ENCODE measurements at regions not wholly inside any gene's neighbourhood (a gene's known extent, or its start where the extent isn't known, plus 50 kb on each side); places are given as distances from the start of the nearest gene placed in this dataset.

DNA sequence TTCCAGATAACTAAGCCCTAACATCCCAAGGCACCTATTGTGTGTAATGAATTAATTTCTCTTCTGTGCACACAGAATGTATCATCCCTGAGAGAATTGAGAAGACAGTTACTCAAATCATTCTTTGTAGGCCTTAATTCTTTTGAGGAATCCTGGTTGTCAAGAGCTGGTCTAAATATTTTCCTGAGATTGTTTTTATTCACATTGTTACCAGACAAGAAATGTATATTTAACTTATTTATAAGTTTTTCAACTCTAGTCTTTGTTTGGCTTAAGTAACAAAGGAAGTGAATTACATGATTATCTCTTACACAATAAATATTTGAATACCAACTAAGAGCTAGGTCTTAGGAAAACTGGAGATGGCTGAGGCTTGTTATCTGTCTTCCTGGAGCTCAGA is 169.4 kb downstream of the DACT1 start:
- H3K4me1 ChIP-seq (ENCODE audit: control insufficient read depth in 1 of 2, insufficient read depth in 2 of 2, low read length in 2 of 2) = peaks cover 0 to 10% of the 10 kb centered on the region in 2 donors
- H3K27me3 Mint-ChIP-seq (ENCODE audit: low read depth in 3 of 3) = peaks cover 0 to 1% (median 0%) of the 10 kb centered on the region in 3 donors
- H2AFZ ChIP-seq (ENCODE audit: insufficient read depth, low read depth, low read length, poor library complexity, severe bottlenecking) = no peak overlapping the region
- TF ChIP-seq, protein P1, sequence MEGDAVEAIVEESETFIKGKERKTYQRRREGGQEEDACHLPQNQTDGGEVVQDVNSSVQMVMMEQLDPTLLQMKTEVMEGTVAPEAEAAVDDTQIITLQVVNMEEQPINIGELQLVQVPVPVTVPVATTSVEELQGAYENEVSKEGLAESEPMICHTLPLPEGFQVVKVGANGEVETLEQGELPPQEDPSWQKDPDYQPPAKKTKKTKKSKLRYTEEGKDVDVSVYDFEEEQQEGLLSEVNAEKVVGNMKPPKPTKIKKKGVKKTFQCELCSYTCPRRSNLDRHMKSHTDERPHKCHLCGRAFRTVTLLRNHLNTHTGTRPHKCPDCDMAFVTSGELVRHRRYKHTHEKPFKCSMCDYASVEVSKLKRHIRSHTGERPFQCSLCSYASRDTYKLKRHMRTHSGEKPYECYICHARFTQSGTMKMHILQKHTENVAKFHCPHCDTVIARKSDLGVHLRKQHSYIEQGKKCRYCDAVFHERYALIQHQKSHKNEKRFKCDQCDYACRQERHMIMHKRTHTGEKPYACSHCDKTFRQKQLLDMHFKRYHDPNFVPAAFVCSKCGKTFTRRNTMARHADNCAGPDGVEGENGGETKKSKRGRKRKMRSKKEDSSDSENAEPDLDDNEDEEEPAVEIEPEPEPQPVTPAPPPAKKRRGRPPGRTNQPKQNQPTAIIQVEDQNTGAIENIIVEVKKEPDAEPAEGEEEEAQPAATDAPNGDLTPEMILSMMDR (IDR thresholded peaks at IDR 0.05) = no peak
- no peaks in the 10 kb centered on the region for H3K9me3 ChIP-seq (replicated peaks in 1 of 2; ENCODE audit: control insufficient read depth in 1 of 2, insufficient read depth in 1 of 2, low read length in 2 of 2)
- no peak overlapping the region for H3K4me2 ChIP-seq (replicated peaks; ENCODE audit: extremely low read depth, low read length, poor library complexity, severe bottlenecking)
- peaks cover 11% of the 10 kb centered on the region for H3K4me1 Mint-ChIP-seq
- no peaks in the 10 kb centered on the region for H3K79me2 ChIP-seq (ENCODE audit: insufficient read depth, low read length)
- no peak overlapping the region for H3K9ac ChIP-seq (ENCODE audit: insufficient read depth, low read length, poor library complexity, severe bottlenecking)
- no peaks in the 10 kb centered on the region for H3K36me3 Mint-ChIP-seq
- H3K9me3 Mint-ChIP-seq = peaks cover 0 to 11% (median 3%) of the 10 kb centered on the region in 7 donors
- intact Hi-C loops (cut with micrococcal nuclease) = no loop called here
- no peak overlapping the region for H3K27ac Mint-ChIP-seq
- H3K27me3 ChIP-seq (ENCODE audit: control insufficient read depth in 2 of 2, insufficient read depth in 2 of 2, low read length in 2 of 2) = no peaks in the 10 kb centered on the region
- H3K36me3 ChIP-seq (replicated peaks in 1 of 2; ENCODE audit: control insufficient read depth in 1 of 2, insufficient read depth in 2 of 2, low read length in 2 of 2) = no peaks in the 10 kb centered on the region
- DNase-seq = no peak
- H3K27ac ChIP-seq (ENCODE audit: low read depth in 1 of 2, low read length in 2 of 2) = no peak overlapping the region
- no peak overlapping the region for H3K4me3 Mint-ChIP-seq
- H4K20me1 ChIP-seq (ENCODE audit: insufficient read depth, low read length) = no peaks in the 10 kb centered on the region
- H3K4me3 ChIP-seq (replicated peaks in 1 of 3; ENCODE audit: low read depth in 2 of 3, low read length in 3 of 3) = no peak overlapping the region

DNA sequence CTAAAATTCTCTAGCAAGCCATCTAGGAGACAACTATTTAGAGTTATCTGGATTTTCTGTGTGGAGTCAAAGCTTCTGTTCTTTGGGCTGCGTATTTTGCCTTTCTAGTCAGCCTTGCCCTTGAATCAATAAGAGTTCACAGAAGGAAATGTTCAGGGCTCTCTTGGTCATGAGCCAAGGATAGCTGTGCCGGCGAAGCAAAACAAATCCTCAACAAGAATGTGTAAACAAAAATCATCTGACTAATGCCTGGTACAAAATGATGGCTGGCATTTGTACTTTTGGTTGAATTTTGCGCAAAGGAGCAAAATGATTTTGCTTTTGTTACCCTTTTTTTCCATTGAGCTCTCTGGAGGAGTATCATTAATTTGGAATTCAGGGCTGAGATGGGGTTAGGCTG is 171.1 kb downstream of the DACT1 start:
- TF ChIP-seq, protein P1 (IDR thresholded peaks at IDR 0.05) = no peak
- intact Hi-C loops (cut with micrococcal nuclease) = no loop called here
- no CpG with 5 or more reads among the region's 4 CpGs for WGBS (ENCODE audit: insufficient coverage)
- H3K36me3 ChIP-seq (replicated peaks in 1 of 2; ENCODE audit: control insufficient read depth in 1 of 2, insufficient read depth in 2 of 2, low read length in 2 of 2) = no peaks in the 10 kb centered on the region
- H4K20me1 ChIP-seq (ENCODE audit: insufficient read depth, low read length) = no peaks in the 10 kb centered on the region
- DNase-seq = no peak
- no peaks in the 10 kb centered on the region for H3K9me3 ChIP-seq (replicated peaks in 1 of 2; ENCODE audit: control insufficient read depth in 1 of 2, insufficient read depth in 1 of 2, low read length in 2 of 2)
- H3K79me2 ChIP-seq (ENCODE audit: insufficient read depth, low read length) = no peaks in the 10 kb centered on the region
- H2AFZ ChIP-seq (ENCODE audit: insufficient read depth, low read depth, low read length, poor library complexity, severe bottlenecking) = no peak overlapping the region
- no peak overlapping the region for H3K4me2 ChIP-seq (replicated peaks; ENCODE audit: extremely low read depth, low read length, poor library complexity, severe bottlenecking)
- no peak overlapping the region for H3K27ac ChIP-seq (ENCODE audit: low read depth in 1 of 2, low read length in 2 of 2)
- H3K4me1 ChIP-seq (ENCODE audit: control insufficient read depth in 1 of 2, insufficient read depth in 2 of 2, low read length in 2 of 2) = peaks cover 0 to 10% of the 10 kb centered on the region in 2 donors
- no peaks in the 10 kb centered on the region for H3K36me3 Mint-ChIP-seq
- no peak overlapping the region for H3K4me3 ChIP-seq (replicated peaks in 1 of 3; ENCODE audit: low read depth in 2 of 3, low read length in 3 of 3)
- peaks cover 11% of the 10 kb centered on the region for H3K4me1 Mint-ChIP-seq
- no peak overlapping the region for H3K9ac ChIP-seq (ENCODE audit: insufficient read depth, low read length, poor library complexity, severe bottlenecking)
- no peaks in the 10 kb centered on the region for H3K27me3 Mint-ChIP-seq (ENCODE audit: low read depth in 3 of 3)
- peaks cover 0 to 3% (median 0%) of the 10 kb centered on the region in 7 donors for H3K9me3 Mint-ChIP-seq
- no peak overlapping the region for H3K4me3 Mint-ChIP-seq
- H3K27ac Mint-ChIP-seq = no peak overlapping the region
- no peaks in the 10 kb centered on the region for H3K27me3 ChIP-seq (ENCODE audit: control insufficient read depth in 2 of 2, insufficient read depth in 2 of 2, low read length in 2 of 2)

All from CD14-positive monocyte (primary cell).